Activated T-cell treated with anti-CD3 and anti-CD28 coated beads, Interleukin-2, amount 50 U/mL, for 24 hours (primary cell): ENCODE measurements at regions not wholly inside any gene's neighbourhood (a gene's known extent, or its start where the extent isn't known, plus 50 kb on each side); places are given as distances from the start of the nearest gene placed in this dataset.

Experiments
- DNase-seq: peaks from one replicate; pipeline ENCODE4 v3.0.0-alpha.2; 2020
- H3K27ac Mint-ChIP-seq: 2 replicates; pipeline ENCODE4 v1.8.0; 2020; ENCODE audit warnings: mild to moderate bottlenecking, mixed read lengths
- H3K27me3 Mint-ChIP-seq: 2 replicates; pipeline ENCODE4 v1.8.0; 2020; ENCODE audit warnings: mixed read lengths
- H3K36me3 Mint-ChIP-seq: 2 replicates; pipeline ENCODE4 v1.8.0; 2020; ENCODE audit warnings: low read depth, mixed read lengths
- H3K4me1 Mint-ChIP-seq: 2 replicates; pipeline ENCODE4 v1.8.0; 2020; ENCODE audit warnings: low read depth, mixed read lengths
- H3K4me3 Mint-ChIP-seq: 2 replicates; pipeline ENCODE4 v1.8.0; 2020; ENCODE audit warnings: mild to moderate bottlenecking, moderate library complexity, mixed read lengths
- H3K9me3 Mint-ChIP-seq: 2 replicates; pipeline ENCODE4 v1.8.0; 2020; ENCODE audit warnings: mixed read lengths

DNA sequence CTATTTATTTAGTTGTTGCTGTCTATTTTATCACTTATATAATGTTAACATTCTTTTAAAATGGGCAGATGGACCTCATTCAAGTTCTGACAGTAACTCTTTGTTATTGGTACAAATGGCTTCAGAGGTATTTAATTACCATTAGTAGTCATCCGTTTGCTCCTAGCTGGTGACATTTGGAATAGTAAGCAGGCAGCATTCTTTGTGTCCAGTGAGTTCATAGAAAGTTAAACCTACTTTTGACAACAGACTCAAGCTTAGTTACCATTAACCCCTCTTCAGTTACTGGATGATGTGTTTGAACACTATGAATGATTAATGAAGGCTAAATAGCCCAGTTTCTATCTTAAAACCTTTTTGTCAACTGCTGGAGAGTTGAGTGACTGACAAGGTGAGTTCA, 500.7 kb upstream of the ATP11B start:
- Mint-ChIP-seq H3K27ac (no peak overlapping the region), H3K4me1 (no peaks in the 10 kb centered on the region)

GRCh38 chr3:182294256-182294655, 499.0 kb upstream of the ATP11B start:
- Mint-ChIP-seq H3K27me3 (no peaks in the 10 kb centered on the region), H3K9me3 (no peaks in the 10 kb centered on the region), H3K27ac (no peak overlapping the region), H3K4me3 (no peak overlapping the region), H3K36me3 (no peaks in the 10 kb centered on the region), H3K4me1 (no peaks in the 10 kb centered on the region)
- DNase-seq: no peak

More for the DNA sequence above, 500.7 kb upstream of the ATP11B start:
- Mint-ChIP-seq H3K9me3 (no peaks in the 10 kb centered on the region), H3K4me3 (no peak overlapping the region), H3K27me3 (no peaks in the 10 kb centered on the region), H3K36me3 (no peaks in the 10 kb centered on the region)
- DNase-seq: no peak

GRCh38 chr3:182294696-182295095, 498.6 kb upstream of the ATP11B start:
- Mint-ChIP-seq H3K27ac (no peak overlapping the region), H3K36me3 (no peaks in the 10 kb centered on the region), H3K4me3 (no peak overlapping the region), H3K27me3 (no peaks in the 10 kb centered on the region), H3K4me1 (no peaks in the 10 kb centered on the region), H3K9me3 (no peaks in the 10 kb centered on the region)
- DNase-seq: no peak

DNA sequence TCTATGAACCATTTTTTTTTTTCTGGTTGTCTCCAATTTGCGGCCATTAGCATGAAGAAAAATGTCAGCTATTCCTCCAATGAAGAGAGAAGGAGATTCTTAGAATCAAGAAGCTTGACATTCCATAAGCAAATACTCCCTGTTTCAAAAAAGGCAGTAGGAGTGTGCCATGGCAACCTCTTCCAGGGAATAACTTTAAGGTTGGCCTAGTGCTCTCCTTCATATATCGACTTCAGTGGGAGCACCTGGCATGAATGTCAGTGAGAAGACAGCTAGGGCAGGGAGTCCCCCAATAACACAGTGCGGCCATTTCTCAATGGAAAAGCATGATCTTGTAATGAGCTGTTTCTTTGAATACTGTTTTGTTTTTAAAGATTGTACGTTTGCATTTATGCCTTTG, 493.0 kb upstream of the ATP11B start:
- DNase-seq: no peak
- Mint-ChIP-seq H3K27me3 (no peaks in the 10 kb centered on the region), H3K4me3 (no peak overlapping the region), H3K4me1 (no peaks in the 10 kb centered on the region), H3K9me3 (no peaks in the 10 kb centered on the region), H3K27ac (no peak overlapping the region), H3K36me3 (no peaks in the 10 kb centered on the region)

DNA sequence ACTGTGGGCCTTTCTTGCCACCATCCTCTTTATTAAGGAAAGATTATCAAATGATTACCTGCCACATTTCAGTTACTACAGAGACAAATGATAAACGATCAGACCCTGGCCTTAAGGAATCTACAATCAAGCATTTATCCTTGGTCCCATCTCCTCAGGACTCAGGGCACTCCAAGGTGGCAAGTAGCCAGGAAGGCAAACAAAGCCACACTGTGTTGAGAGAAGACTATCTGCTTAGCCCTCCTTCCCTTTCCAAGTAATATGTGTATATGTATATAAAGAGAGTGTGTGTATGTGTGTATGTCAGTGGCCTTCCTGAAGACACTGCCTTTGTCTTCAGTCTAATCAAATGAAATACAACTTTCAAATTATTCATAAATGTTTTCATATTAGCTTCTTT, 490.1 kb upstream of the ATP11B start:
- Mint-ChIP-seq H3K4me3 (no peak overlapping the region), H3K36me3 (no peaks in the 10 kb centered on the region), H3K4me1 (no peaks in the 10 kb centered on the region), H3K27me3 (no peaks in the 10 kb centered on the region), H3K9me3 (no peaks in the 10 kb centered on the region), H3K27ac (no peak overlapping the region)
- no peak for DNase-seq

GRCh38 chr3:182305881-182306665, 487.2 kb upstream of the ATP11B start:
- Mint-ChIP-seq H3K4me1 (no peaks in the 10 kb centered on the region), H3K27ac (no peak overlapping the region), H3K36me3 (no peaks in the 10 kb centered on the region), H3K4me3 (no peak overlapping the region), H3K27me3 (no peaks in the 10 kb centered on the region), H3K9me3 (no peaks in the 10 kb centered on the region)
- no peak for DNase-seq

DNA sequence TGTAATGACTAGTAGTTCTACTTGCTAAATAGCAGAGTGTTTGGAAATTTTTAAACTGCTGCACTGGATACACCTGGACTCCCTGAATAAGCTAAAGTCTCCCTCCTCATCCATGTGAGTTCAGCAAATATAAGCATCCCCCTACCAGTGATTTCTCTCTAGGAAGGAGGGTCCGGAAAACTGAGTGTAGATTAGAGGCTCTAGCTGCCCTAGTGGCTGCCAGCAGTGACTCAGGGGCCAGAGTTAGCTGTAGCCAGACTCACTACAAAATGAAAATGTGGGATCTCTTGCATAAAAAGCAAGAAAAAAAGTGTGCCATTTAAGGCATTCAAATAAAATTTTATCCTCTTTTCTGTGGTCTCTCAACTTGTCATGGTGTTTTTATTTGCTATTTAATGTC, 485.0 kb upstream of the ATP11B start:
- no peak for DNase-seq
- no peaks in the 10 kb centered on the region for H3K27me3 Mint-ChIP-seq
- no peak overlapping the region for H3K4me3 Mint-ChIP-seq
- H3K27ac Mint-ChIP-seq: no peak overlapping the region
- H3K9me3 Mint-ChIP-seq: peaks cover 8% of the 10 kb centered on the region
- no peaks in the 10 kb centered on the region for H3K4me1 Mint-ChIP-seq
- H3K36me3 Mint-ChIP-seq: no peaks in the 10 kb centered on the region

DNA sequence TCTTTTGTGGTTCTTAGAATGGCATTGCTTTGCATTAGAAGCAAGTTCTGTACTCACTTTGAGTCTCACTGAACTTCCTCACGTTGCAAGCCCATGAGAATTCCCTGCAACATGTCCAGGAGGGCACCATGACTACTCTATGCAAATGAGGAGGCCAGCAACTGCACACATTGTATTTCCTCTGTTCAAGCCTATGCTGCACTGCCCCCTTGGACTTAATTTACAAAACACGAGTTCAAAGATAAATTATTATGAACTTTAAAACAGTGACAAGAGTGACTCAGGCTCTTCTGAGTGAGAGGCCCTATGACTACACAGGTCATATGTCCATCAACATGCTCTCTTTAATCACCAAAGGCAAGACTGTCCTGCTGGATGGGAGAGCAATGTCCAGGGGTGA, 484.2 kb upstream of the ATP11B start:
- Mint-ChIP-seq H3K36me3 (no peaks in the 10 kb centered on the region), H3K27ac (no peak overlapping the region), H3K9me3 (peaks cover 11% of the 10 kb centered on the region), H3K27me3 (no peaks in the 10 kb centered on the region), H3K4me1 (no peaks in the 10 kb centered on the region), H3K4me3 (no peak overlapping the region)
- DNase-seq: no peak

DNA sequence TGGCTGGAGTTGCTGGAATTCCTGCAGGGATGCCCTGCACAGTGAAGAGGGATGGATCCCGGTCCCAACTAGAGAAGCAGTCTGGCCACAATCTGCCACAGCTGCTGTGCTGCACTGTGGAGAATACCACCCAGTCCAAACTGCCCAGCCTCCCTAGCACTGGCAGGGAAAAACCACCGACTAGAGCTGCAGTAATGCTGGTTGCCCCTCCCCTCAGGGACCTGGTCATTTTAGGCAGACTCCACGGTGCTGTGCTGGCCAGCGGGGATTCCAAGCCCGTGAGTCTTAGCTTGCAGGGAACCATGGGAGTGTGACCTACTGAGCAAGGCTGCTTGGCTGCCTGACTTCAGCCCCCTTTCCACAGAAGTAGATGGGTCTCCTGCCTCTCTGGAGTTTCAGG, 478.0 kb upstream of the ATP11B start:
- no peaks in the 10 kb centered on the region for H3K27me3 Mint-ChIP-seq
- H3K4me1 Mint-ChIP-seq: no peaks in the 10 kb centered on the region

GRCh38 chr3:182323126-182323700, 470.1 kb upstream of the ATP11B start:
- H3K36me3 Mint-ChIP-seq: no peaks in the 10 kb centered on the region
- no peak for DNase-seq
- no peaks in the 10 kb centered on the region for H3K4me1 Mint-ChIP-seq
- H3K4me3 Mint-ChIP-seq: no peak overlapping the region
- no peaks in the 10 kb centered on the region for H3K27me3 Mint-ChIP-seq
- H3K9me3 Mint-ChIP-seq: peaks cover 18% of the 10 kb centered on the region
- no peak overlapping the region for H3K27ac Mint-ChIP-seq

More for the DNA sequence above, 478.0 kb upstream of the ATP11B start:
- no peak overlapping the region for H3K4me3 Mint-ChIP-seq
- no peak overlapping the region for H3K27ac Mint-ChIP-seq
- DNase-seq: no peak
- no peaks in the 10 kb centered on the region for H3K36me3 Mint-ChIP-seq
- peaks cover 42% of the 10 kb centered on the region for H3K9me3 Mint-ChIP-seq

GRCh38 chr3:182323898-182324297, 469.4 kb upstream of the ATP11B start:
- peaks cover 12% of the 10 kb centered on the region for H3K9me3 Mint-ChIP-seq
- H3K4me1 Mint-ChIP-seq: no peaks in the 10 kb centered on the region
- DNase-seq: no peak
- H3K4me3 Mint-ChIP-seq: no peak overlapping the region
- H3K27ac Mint-ChIP-seq: no peak overlapping the region
- H3K27me3 Mint-ChIP-seq: no peaks in the 10 kb centered on the region
- no peaks in the 10 kb centered on the region for H3K36me3 Mint-ChIP-seq

DNA sequence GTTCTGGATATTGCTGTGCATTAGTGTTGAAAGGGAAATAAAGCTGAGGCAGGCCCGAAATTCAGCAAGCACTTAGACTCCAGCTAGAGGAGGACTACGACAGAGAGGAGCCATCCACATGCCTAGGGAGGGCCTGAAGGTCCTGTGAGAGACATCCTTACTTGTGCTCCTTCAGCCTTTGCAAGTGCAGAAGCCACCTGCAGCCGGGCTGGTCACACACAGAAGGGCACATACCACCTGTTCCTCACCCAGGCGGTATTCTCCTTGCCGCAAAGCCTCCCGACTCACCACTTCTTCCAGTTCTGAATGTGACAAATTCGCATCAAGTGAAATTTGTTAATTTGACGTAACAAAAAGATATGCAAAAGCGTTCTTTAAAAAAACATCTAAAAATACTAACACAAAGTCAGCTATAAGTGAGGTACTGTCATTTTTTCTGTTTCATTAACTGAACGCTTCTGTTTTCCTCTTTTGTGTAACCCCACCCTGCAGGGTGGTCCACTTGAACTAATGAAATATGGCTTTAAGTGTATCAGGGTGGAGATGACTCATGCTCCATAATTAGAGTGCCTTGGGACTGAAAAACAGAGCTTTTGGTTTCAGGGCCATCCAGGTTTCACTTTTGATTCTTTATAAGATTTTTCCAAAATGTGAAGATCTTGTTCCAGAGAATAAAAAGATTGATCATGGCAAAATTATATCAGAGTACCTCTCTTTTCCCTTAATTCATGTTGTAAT, 467.9 kb upstream of the ATP11B start:
- Mint-ChIP-seq H3K9me3 (peaks cover under 1% of the 10 kb centered on the region), H3K27ac (no peak overlapping the region), H3K4me1 (no peaks in the 10 kb centered on the region), H3K4me3 (no peak overlapping the region), H3K36me3 (no peaks in the 10 kb centered on the region), H3K27me3 (no peaks in the 10 kb centered on the region)
- DNase-seq: no peak

DNA sequence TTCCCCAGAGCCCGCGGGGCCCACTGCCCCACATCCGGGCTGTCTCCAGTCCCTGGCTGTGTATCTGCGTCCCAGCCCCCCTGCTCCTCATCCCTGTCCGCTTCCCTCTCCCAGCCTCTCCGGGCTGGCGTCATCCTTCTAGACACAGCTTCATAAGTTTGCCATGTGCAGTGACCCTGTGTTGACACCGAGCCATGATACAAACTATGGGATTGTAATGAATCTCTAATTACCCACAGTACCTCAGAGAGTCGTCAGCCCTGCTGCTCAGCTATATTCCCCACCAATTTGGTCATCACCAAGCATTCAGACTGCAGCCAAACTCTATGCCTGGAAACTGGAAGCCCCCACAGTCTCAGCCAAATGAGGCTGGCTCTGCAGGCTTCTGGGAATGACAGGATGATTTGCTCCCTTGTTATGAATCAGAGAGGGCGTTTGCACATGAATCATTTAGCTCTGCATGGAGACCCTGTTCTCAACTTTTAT, 466.1 kb upstream of the ATP11B start:
- Mint-ChIP-seq H3K27ac (no peak overlapping the region), H3K4me1 (no peaks in the 10 kb centered on the region), H3K9me3 (no peaks in the 10 kb centered on the region), H3K27me3 (no peaks in the 10 kb centered on the region), H3K4me3 (no peak overlapping the region), H3K36me3 (no peaks in the 10 kb centered on the region)
- DNase-seq: no peak

DNA sequence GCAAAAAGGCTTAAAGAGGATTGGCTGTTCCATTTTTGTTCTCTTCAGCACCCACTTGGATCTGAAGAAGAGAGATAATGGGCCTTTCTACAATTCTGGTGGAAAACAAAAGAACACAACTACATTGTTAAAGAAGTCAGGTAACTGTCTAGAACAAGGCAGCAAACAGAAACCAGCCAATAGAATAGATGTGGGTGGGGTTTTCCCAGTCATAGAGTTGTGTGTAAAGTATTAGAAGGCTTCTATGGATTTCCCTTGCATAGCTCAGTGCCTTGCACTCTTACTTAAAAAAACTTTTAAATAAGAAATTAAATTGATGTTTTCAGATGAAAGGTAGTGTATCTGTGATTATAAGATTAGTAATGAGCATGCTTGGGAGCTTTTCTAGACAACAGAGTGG, 462.7 kb upstream of the ATP11B start:
- Mint-ChIP-seq H3K4me1 (no peaks in the 10 kb centered on the region), H3K36me3 (no peaks in the 10 kb centered on the region), H3K9me3 (peaks cover 6% of the 10 kb centered on the region), H3K27me3 (no peaks in the 10 kb centered on the region), H3K27ac (no peak overlapping the region), H3K4me3 (no peak overlapping the region)
- no peak for DNase-seq

DNA sequence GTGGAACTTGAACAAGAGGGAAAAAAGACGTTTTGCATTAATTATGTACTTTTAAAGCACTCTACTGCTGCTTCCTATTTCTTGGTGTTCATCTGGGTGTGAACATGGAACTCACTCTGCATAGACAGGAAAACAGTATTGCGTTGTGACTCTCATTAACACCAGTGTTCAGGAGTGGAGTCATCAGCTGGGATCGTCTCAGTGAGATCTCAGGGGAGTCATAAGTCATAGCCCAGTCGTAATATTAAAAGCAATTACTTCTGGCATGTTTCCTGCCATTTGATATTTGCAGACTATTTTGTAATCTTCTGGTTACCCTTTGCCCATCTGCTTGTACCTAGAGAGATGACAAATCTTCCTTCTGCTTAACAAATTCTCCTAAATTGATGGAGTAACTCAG, 462.0 kb upstream of the ATP11B start:
- H3K27me3 Mint-ChIP-seq: no peaks in the 10 kb centered on the region
- H3K36me3 Mint-ChIP-seq: no peaks in the 10 kb centered on the region
- H3K9me3 Mint-ChIP-seq: peaks cover 8% of the 10 kb centered on the region
- no peak overlapping the region for H3K27ac Mint-ChIP-seq
- no peak overlapping the region for H3K4me3 Mint-ChIP-seq
- no peaks in the 10 kb centered on the region for H3K4me1 Mint-ChIP-seq
- no peak for DNase-seq
